K562 (cell line): ENCODE measurements at regions not wholly inside any gene's neighbourhood (a gene's known extent, or its start where the extent isn't known, plus 50 kb on each side); places are given as distances from the start of the nearest gene placed in this dataset.

ENCODE experiments used
- ATAC-seq: fragments of 200-7000 bp; cut with Tn5 transposase; 3 replicates; pipeline ENCODE4 v1.9.1; 2020; ENCODE audit warnings: moderate library complexity
- BruUV-seq: library from RNA; stranded (reverse); fragments of 400-500 nt; replicated peaks from 2 replicates; lab custom pipeline; 2021; lab: Mats Ljungman, UMichigan
- CTCF ChIA-PET: fragments of 300-600 bp; formaldehyde crosslinking; extraction: SDS; loops from one replicate; lab custom pipeline; 2021; ENCODE audit warnings: low intra/inter-chr PET ratio; lab: Yijun Ruan, JAX
- POLR2A ChIA-PET: fragments of 300-600, 350-650 bp; sonication (Branson Sonifier 250); formaldehyde crosslinking; extraction: SDS; loops from one replicate; lab custom pipeline; 2021; ENCODE audit warnings: antibody characterized with exemption, inconsistent platforms; lab: Yijun Ruan, JAX
- DNase-seq, 4 experiments: peaks; one replicate each; pipeline versions ENCODE4 v3.0.0 to v3.0.0-alpha.2; 2011 to 2018; ENCODE audit warnings: low spot score in 3 of 4, mixed read lengths in 3 of 4; ENCODE audit errors: extremely low read depth in 1 of 4
- FAIRE-seq: peaks from 2 replicates; lab custom pipeline; 2011; peaks lifted over from hg19 to GRCh38; lab: Jason Lieb, UNC
- H2AFZ ChIP-seq: 2 replicates; pipeline ENCODE4 v1.6.0; 2011; ENCODE audit warnings: low read depth, low read length, control low read depth, inconsistent platforms
- H3K27ac ChIP-seq: fragments of 200-600 bp; 3 replicates; pipeline ENCODE4 v1.8.0; 2011; ENCODE audit warnings: low read depth, mild to moderate bottlenecking, control low read depth, inconsistent platforms, low read length, moderate library complexity, mixed read lengths; ENCODE audit errors: extremely low read depth
- H3K27me3 ChIP-seq, 2 experiments: fragments of 300-600 bp in 1 of 2; 2 replicates in 1 of 2; 3 replicates in 1 of 2; pipeline versions ENCODE4 v1.6.0 to v1.8.0; 2011; ENCODE audit warnings: inconsistent platforms in 2 of 2, low read length in 2 of 2, mild to moderate bottlenecking in 1 of 2, mixed read lengths in 1 of 2, moderate library complexity in 1 of 2; ENCODE audit not compliant: control insufficient read depth in 2 of 2, insufficient read depth in 2 of 2
- H3K36me3 ChIP-seq: fragments of 300-600 bp; 3 replicates; pipeline ENCODE4 v1.8.0; 2011; ENCODE audit warnings: mild to moderate bottlenecking, low read length, inconsistent platforms; ENCODE audit not compliant: control insufficient read depth, insufficient read depth
- H3K4me1 ChIP-seq, 2 experiments: fragments of 200-600 bp in 1 of 2; replicated peaks in 1 of 2; 2 replicates in 1 of 2; 3 replicates in 1 of 2; pipeline versions ENCODE4 v1.5.1 to v1.8.0; 2011; ENCODE audit warnings: inconsistent platforms in 2 of 2, low read length in 2 of 2, mild to moderate bottlenecking in 1 of 2, mixed read lengths in 1 of 2, moderate library complexity in 1 of 2; ENCODE audit not compliant: control insufficient read depth in 2 of 2, insufficient read depth in 2 of 2
- H3K4me2 ChIP-seq: 2 replicates; pipeline ENCODE4 v1.6.1; 2011; ENCODE audit warnings: low read length, control low read depth, inconsistent platforms, mixed read lengths; ENCODE audit not compliant: insufficient read depth
- H3K4me3 ChIP-seq: fragments of 200-600 bp; sonication (generic), shearing (Covaris generic); 2 replicates; pipeline ENCODE4 v1.5.1; 2016; ENCODE audit warnings: control low read depth, inconsistent platforms
- H3K79me2 ChIP-seq: fragments of 200-600 bp; 3 replicates; pipeline ENCODE4 v1.8.0; 2011; ENCODE audit warnings: low read length, inconsistent platforms; ENCODE audit not compliant: control insufficient read depth, insufficient read depth
- H3K9ac ChIP-seq, 2 experiments: 2 replicates each; pipeline versions ENCODE4 v1.6.0 to v1.6.1; 2011; ENCODE audit warnings: low read depth in 2 of 2, low read length in 2 of 2, control low read depth in 1 of 2, inconsistent platforms in 1 of 2, mild to moderate bottlenecking in 1 of 2, mixed read lengths in 1 of 2; ENCODE audit not compliant: insufficient read depth in 1 of 2
- H3K9me1 ChIP-seq: one replicate; pipeline ENCODE4 v1.6.0; 2011; ENCODE audit warnings: inconsistent platforms, mild to moderate bottlenecking, low read length, moderate library complexity; ENCODE audit not compliant: control insufficient read depth, insufficient read depth
- H3K9me3 ChIP-seq: replicated peaks from 2 replicates; pipeline ENCODE4 v1.5.1; 2011; ENCODE audit warnings: low read depth, low read length, inconsistent platforms; ENCODE audit not compliant: control insufficient read depth, insufficient read depth
- H4K20me1 ChIP-seq: replicated peaks from 2 replicates; pipeline ENCODE4 v1.6.1; 2011; ENCODE audit warnings: low read length, inconsistent platforms, mixed read lengths; ENCODE audit not compliant: control insufficient read depth, insufficient read depth
- DNMT1 ChIP-seq: fragments of 450-650 bp; IDR thresholded peaks from 2 replicates; pipeline ENCODE4 v1.6.1; 2016; ENCODE audit warnings: antibody characterized with exemption, mild to moderate bottlenecking
- IRF9 ChIP-seq: fragments of 450-650 bp; IDR thresholded peaks from 2 replicates; pipeline ENCODE4 v1.6.1; 2016; ENCODE audit warnings: missing biosample characterization, missing genetic modification characterization
- NCOA4 ChIP-seq: fragments of 450-650 bp; IDR thresholded peaks from 2 replicates; pipeline ENCODE4 v1.6.1; 2018; ENCODE audit warnings: mild to moderate bottlenecking; ENCODE audit not compliant: partially characterized antibody
- NRF1 ChIP-seq, 2 experiments: fragments of 450-650 bp; IDR thresholded peaks in 1 of 2; conservative IDR thresholded peaks in 1 of 2; 2 replicates each; pipeline ENCODE4 v1.6.1; 2014; ENCODE audit warnings: mild to moderate bottlenecking in 2 of 2
- NUFIP1 ChIP-seq: fragments of 450-650 bp; IDR thresholded peaks from 2 replicates; pipeline ENCODE4 v1.6.1; 2018; ENCODE audit not compliant: partially characterized antibody
- SAP30 ChIP-seq: fragments of 200-600 bp; sonication (generic); IDR thresholded peaks from 2 replicates; pipeline ENCODE4 v1.6.1; 2012; ENCODE audit warnings: borderline replicate concordance, low read depth, mild to moderate bottlenecking, moderate library complexity, low read length, control low read depth, inconsistent platforms; ENCODE audit not compliant: insufficient read depth, poor library complexity, severe bottlenecking
- ZNF12 ChIP-seq: sonication (generic); formaldehyde crosslinking; IDR thresholded peaks from 2 replicates; pipeline ENCODE4 v1.4.0; 2020; ENCODE audit warnings: mild to moderate bottlenecking, missing genetic modification reagents
- WGBS: fragments of 100-300 bp; shearing (Covaris generic); methylation state at CpG from one replicate; pipeline ENCODE4 v1.1.6; 2016; ENCODE audit warnings: low coverage, mixed read lengths; ENCODE audit not compliant: insufficient coverage; ENCODE audit errors: missing lambda C conversion rate; 5-methylcytosine and 5-hydroxymethylcytosine counted together
- in situ Hi-C: fragments of 300-500 bp; cut with MboI; formaldehyde crosslinking; loops from 4 replicates; pipeline ENCODE4 v1.15.0; 2018; ENCODE audit warnings: inconsistent platforms, mixed read lengths
- intact Hi-C: fragments of 100-400 bp; cut with micrococcal nuclease; formaldehyde crosslinking; loops from 2 replicates; pipeline ENCODE4 v1.14.2; 2022

DNA sequence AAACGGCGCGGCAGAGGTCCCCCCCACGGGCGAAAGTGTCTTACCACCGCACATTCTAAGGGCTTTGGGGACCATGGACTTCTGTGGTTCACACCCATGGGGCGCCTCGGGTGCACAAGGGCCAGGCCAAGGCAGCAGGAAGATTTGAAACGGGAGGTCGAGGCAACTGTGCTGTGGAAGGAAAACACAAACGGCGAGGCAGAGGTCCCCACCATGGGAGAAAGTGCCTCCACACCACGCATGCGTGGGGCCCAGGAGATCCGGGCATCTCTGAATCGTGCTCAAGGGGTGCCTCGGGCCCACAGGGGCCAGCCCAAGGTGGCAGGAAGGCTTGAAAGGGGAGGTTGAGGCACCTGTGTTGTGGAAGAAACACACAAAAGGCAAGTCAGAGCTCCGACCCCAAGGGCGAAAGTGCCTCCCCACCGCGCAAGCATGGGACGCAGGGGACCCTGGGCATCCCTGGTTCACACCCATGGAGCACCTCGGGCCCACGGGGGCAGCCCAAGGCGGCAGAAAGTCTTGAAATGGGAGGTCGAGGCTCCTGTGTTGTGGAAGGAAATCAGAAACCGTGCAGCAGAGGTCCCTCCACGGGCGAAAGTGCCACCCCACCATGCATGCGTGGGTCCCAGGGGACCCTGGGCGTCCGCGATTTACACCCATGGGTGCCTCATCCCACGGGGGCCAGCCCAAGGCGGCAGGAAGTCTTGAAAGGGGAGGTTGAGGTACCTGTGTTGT, 371.0 kb downstream of the ALG10 start:
- peak in 1 of 4 experiments; percentile 0 for DNase-seq
- ATAC-seq, result no peak
- H3K36me3 ChIP-seq, result no peaks in the 10 kb centered on the region
- BruUV-seq, result no TSS peak
- no peaks in the 10 kb centered on the region for H3K9me3 ChIP-seq
- in situ Hi-C loops, result no loop called here
- H3K4me2 ChIP-seq, result no peak overlapping the region
- intact Hi-C loops, result no loop called here
- WGBS, result 2% methylated on average over 29 of the region's 35 CpGs
- no peak overlapping the region for H2AFZ ChIP-seq
- H3K27ac ChIP-seq, result no peak overlapping the region
- no peak overlapping the region for H3K9ac ChIP-seq
- no peak overlapping the region for H3K4me3 ChIP-seq
- peak; percentile 61 to 73 for TF ChIP-seq NRF1 (conservative IDR thresholded peaks at IDR 0.05 in 1 of 2, IDR thresholded peaks at IDR 0.05 in 1 of 2)
- TF ChIP-seq NUFIP1, result no peak
- H3K4me1 ChIP-seq, result peaks cover 0 to 10% of the 10 kb centered on the region in 2 experiments; a peak in 3 of 5 replicates
- H3K9me1 ChIP-seq, result no peaks in the 10 kb centered on the region
- FAIRE-seq, result no peak
- H3K27me3 ChIP-seq, result peaks cover 0 to 76% of the 10 kb centered on the region in 2 experiments; a peak in 2 of 5 replicates
- no peaks in the 10 kb centered on the region for H4K20me1 ChIP-seq
- ChIA-PET CTCF (no interaction called here), POLR2A (no interaction called here)
- H3K79me2 ChIP-seq, result no peaks in the 10 kb centered on the region

- H3K4me2 ChIP-seq, result no peak overlapping the region
- no peaks in the 10 kb centered on the region for H3K79me2 ChIP-seq
- under 1% methylated on average over 10 of the region's 10 CpGs for WGBS
- peaks cover 0 to 10% of the 10 kb centered on the region in 2 experiments; a peak in 3 of 5 replicates for H3K4me1 ChIP-seq
- no peaks in the 10 kb centered on the region for H4K20me1 ChIP-seq
- no TSS peak for BruUV-seq
- no peaks in the 10 kb centered on the region for H3K9me3 ChIP-seq
- intact Hi-C loops, result no loop called here
- FAIRE-seq (no peak), ATAC-seq (no peak), DNase-seq (peak in 1 of 4 experiments; percentile 1)
- H3K36me3 ChIP-seq, result no peaks in the 10 kb centered on the region
- peaks cover 0 to 73% of the 10 kb centered on the region in 2 experiments; a peak in 2 of 5 replicates for H3K27me3 ChIP-seq
- no peaks in the 10 kb centered on the region for H3K9me1 ChIP-seq
- no peak overlapping the region for H2AFZ ChIP-seq
- no peak overlapping the region for H3K4me3 ChIP-seq
- TF ChIP-seq DNMT1 (no peak), ZNF12 (no peak), SAP30 (no peak), IRF9 (tag) (no peak), NCOA4 (no peak)
- POLR2A ChIA-PET, result no interaction called here
- no peak overlapping the region for H3K9ac ChIP-seq
- in situ Hi-C loops, result no loop called here
- CTCF ChIA-PET, result no interaction called here
- no peak overlapping the region for H3K27ac ChIP-seq
Measured at GRCh38 chr12:34393821-34394150, 371.5 kb downstream of the ALG10 start.
